ENCODE measurements at regions not wholly inside any gene's neighbourhood (a gene's known extent, or its start where the extent isn't known, plus 50 kb on each side); places are given as distances from the start of the nearest gene placed in this dataset.

GRCh38 chr12:108060903-108061302 is 68.2 kb upstream of the WSCD2 start:
- H3K27ac ChIP-seq: no peak overlapping the region
- no peak for DNase-seq (ENCODE audit: low read depth, low spot score)

GRCh38 chr12:108063192-108063591 is 65.9 kb upstream of the WSCD2 start:
- no peak for DNase-seq (ENCODE audit: low read depth, low spot score)
- H3K27ac ChIP-seq: no peak overlapping the region

- DNase-seq (ENCODE audit: low read depth, low spot score): no peak
- H3K27ac ChIP-seq: no peak overlapping the region
Measured at GRCh38 chr12:108065069-108065468, 64.0 kb upstream of the WSCD2 start.

GRCh38 chr12:108066583-108067577 is 62.2 kb upstream of the WSCD2 start:
- H3K27ac ChIP-seq: no peak overlapping the region
- DNase-seq (ENCODE audit: low read depth, low spot score): no peak

- H3K27ac ChIP-seq: no peak overlapping the region
- DNase-seq (ENCODE audit: low read depth, low spot score): no peak
Measured at GRCh38 chr12:108069651-108070165, 59.4 kb upstream of the WSCD2 start.

GRCh38 chr12:108075561-108075960 is 53.5 kb upstream of the WSCD2 start:
- no peak overlapping the region for H3K27ac ChIP-seq
- no peak for DNase-seq (ENCODE audit: low read depth, low spot score)

GRCh38 chr12:108076556-108076955 is 52.5 kb upstream of the WSCD2 start:
- no peak overlapping the region for H3K27ac ChIP-seq
- no peak for DNase-seq (ENCODE audit: low read depth, low spot score)

- H3K27ac ChIP-seq: no peak overlapping the region
- no peak for DNase-seq (ENCODE audit: low read depth, low spot score)
Measured at GRCh38 chr12:108078428-108078827, 50.7 kb upstream of the WSCD2 start.
